Trophoblast cell (in vitro differentiated cells and primary cell): ENCODE measurements at regions not wholly inside any gene's neighbourhood (a gene's known extent, or its start where the extent isn't known, plus 50 kb on each side); places are given as distances from the start of the nearest gene placed in this dataset.

ENCODE experiments used
- DNase-seq, 2 donors: peaks; one replicate each; pipeline ENCODE4 v3.0.0-alpha.2; 2016
- H2AFZ ChIP-seq: 2 replicates; pipeline ENCODE4 v1.6.1; 2013; ENCODE audit warnings: low read length, moderate library complexity, mild to moderate bottlenecking; ENCODE audit not compliant: insufficient read depth, poor library complexity
- H2AK5ac ChIP-seq: 2 replicates; pipeline ENCODE4 v1.6.1; 2013; ENCODE audit warnings: mild to moderate bottlenecking, low read length
- H2BK120ac ChIP-seq: 2 replicates; pipeline ENCODE4 v1.6.1; 2013; ENCODE audit warnings: low read length, mild to moderate bottlenecking, moderate library complexity; ENCODE audit not compliant: insufficient read depth, poor library complexity
- H2BK12ac ChIP-seq: 2 replicates; pipeline ENCODE4 v1.6.1; 2013; ENCODE audit warnings: mild to moderate bottlenecking, low read length, moderate library complexity
- H2BK5ac ChIP-seq: 2 replicates; pipeline ENCODE4 v1.6.1; 2013; ENCODE audit warnings: low read length, low read depth, moderate library complexity, mild to moderate bottlenecking; ENCODE audit not compliant: poor library complexity
- H3K14ac ChIP-seq: 2 replicates; pipeline ENCODE4 v1.6.1; 2013; ENCODE audit warnings: mild to moderate bottlenecking, low read length
- H3K18ac ChIP-seq: 2 replicates; pipeline ENCODE4 v1.6.1; 2013; ENCODE audit warnings: mild to moderate bottlenecking, low read length
- H3K23ac ChIP-seq: 2 replicates; pipeline ENCODE4 v1.6.1; 2013; ENCODE audit warnings: low read length
- H3K27ac ChIP-seq: 2 replicates; pipeline ENCODE4 v1.5.1; 2013; ENCODE audit warnings: low read depth, mild to moderate bottlenecking, inconsistent platforms, low read length, moderate library complexity
- H3K27me3 ChIP-seq: 2 replicates; pipeline ENCODE4 v1.6.1; 2013; ENCODE audit warnings: inconsistent platforms, mild to moderate bottlenecking, low read length, moderate library complexity; ENCODE audit not compliant: insufficient read depth
- H3K36me3 ChIP-seq, 2 experiments: 1 replicate in 1 of 2; 2 replicates in 1 of 2; pipeline ENCODE4 v1.6.1; 2013; ENCODE audit warnings: low read length in 2 of 2, mild to moderate bottlenecking in 2 of 2, moderate library complexity in 1 of 2; ENCODE audit not compliant: insufficient read depth in 2 of 2, control insufficient read depth in 1 of 2
- H3K4ac ChIP-seq: 2 replicates; pipeline ENCODE4 v1.6.1; 2013; ENCODE audit warnings: low read depth, mild to moderate bottlenecking, low read length, moderate library complexity
- H3K4me1 ChIP-seq, 2 experiments: 1 replicate in 1 of 2; 2 replicates in 1 of 2; pipeline ENCODE4 v1.6.1; 2013; ENCODE audit warnings: low read length in 2 of 2, mild to moderate bottlenecking in 2 of 2, moderate library complexity in 1 of 2; ENCODE audit not compliant: insufficient read depth in 2 of 2, control insufficient read depth in 1 of 2
- H3K4me2 ChIP-seq: 2 replicates; pipeline ENCODE4 v1.6.1; 2013; ENCODE audit warnings: inconsistent platforms, mild to moderate bottlenecking, low read length, moderate library complexity
- H3K4me3 ChIP-seq: 2 replicates; pipeline ENCODE4 v1.5.1; 2013; ENCODE audit warnings: mild to moderate bottlenecking, low read depth, low read length, inconsistent platforms
- H3K79me1 ChIP-seq: one replicate; pipeline ENCODE4 v1.6.1; 2013; ENCODE audit warnings: low read length
- H3K79me2 ChIP-seq: 2 replicates; pipeline ENCODE4 v1.6.1; 2013; ENCODE audit warnings: low read length, mild to moderate bottlenecking; ENCODE audit not compliant: control insufficient read depth, insufficient read depth, poor library complexity
- H3K9ac ChIP-seq: 2 replicates; pipeline ENCODE4 v1.6.1; 2013; ENCODE audit warnings: mild to moderate bottlenecking, low read length
- H3K9me3 ChIP-seq: 2 replicates; pipeline ENCODE4 v1.6.1; 2013; ENCODE audit warnings: low read depth, mild to moderate bottlenecking, control low read depth, inconsistent platforms, low read length; ENCODE audit not compliant: insufficient read depth
- H4K12ac ChIP-seq: 2 replicates; pipeline ENCODE4 v1.6.1; 2013; ENCODE audit warnings: low read depth, mild to moderate bottlenecking, low read length, moderate library complexity
- H4K8ac ChIP-seq: 2 replicates; pipeline ENCODE4 v1.6.1; 2013; ENCODE audit warnings: low read depth, mild to moderate bottlenecking, low read length, moderate library complexity
- H4K91ac ChIP-seq: one replicate; pipeline ENCODE4 v1.6.1; 2013; ENCODE audit warnings: low read depth, mild to moderate bottlenecking, low read length, moderate library complexity
- WGBS: extraction: QIAGEN DNeasy Blood & Tissue Kit; methylation state at CpG from one replicate; pipeline ENCODE4 v1.1.7; 2013; ENCODE audit warnings: missing lambda C conversion rate; ENCODE audit not compliant: insufficient read length, insufficient coverage; ENCODE audit errors: extremely low coverage; 5-methylcytosine and 5-hydroxymethylcytosine counted together

DNA sequence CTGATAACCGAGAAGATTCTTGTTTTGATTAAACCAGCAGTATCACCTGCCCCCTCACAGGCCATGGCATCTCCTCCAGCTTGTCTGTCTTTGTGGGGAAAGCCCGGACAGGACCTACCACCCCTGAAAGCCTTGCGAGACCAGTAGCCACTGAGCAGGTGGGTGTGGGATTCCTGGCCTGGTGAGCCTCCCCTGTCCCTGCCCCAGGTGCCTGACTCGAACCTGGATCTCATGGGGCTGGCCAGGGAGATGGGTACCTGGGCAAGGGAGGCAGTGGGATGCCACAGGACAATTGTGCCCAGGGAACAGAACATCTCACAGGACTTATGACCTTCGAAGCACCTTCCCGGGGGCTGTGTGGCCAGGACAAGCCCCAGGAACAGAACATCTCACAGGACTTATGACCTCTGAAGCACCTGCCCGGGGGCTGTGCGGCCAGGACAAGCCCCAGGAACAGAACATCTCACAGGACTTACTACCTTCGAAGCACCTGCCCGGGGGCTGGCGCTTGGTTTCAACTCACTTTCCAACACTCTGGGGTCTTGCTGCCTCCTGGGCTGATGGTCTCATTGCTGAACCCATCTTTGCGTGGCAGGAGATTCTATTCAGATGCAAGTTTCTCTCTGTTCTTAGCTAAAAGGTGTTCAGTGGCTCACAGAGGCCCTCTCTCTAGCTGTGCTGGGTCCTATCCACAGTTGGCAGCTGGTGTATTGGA is 854.5 kb downstream of the BRD1 start:
- WGBS, result no CpG with 5 or more reads among the region's 12 CpGs
- Histone ChIP-seq H3K4me3 (no peak overlapping the region), H2BK12ac (no peak overlapping the region), H3K79me1 (no peaks in the 10 kb centered on the region), H3K9ac (no peak overlapping the region), H3K18ac (no peak overlapping the region), H2AFZ (no peak overlapping the region), H2BK120ac (no peak overlapping the region), H3K36me3 (no peaks in the 10 kb centered on the region), H3K79me2 (no peaks in the 10 kb centered on the region), H2BK5ac (no peak overlapping the region), H2AK5ac (no peak overlapping the region), H3K4ac (no peak overlapping the region), H3K23ac (no peak overlapping the region), H3K4me1 (no peaks in the 10 kb centered on the region), H4K12ac (no peak overlapping the region), H3K4me2 (no peak overlapping the region), H4K91ac (no peak overlapping the region), H3K9me3 (peaks cover 2% of the 10 kb centered on the region), H3K27me3 (no peaks in the 10 kb centered on the region), H3K14ac (no peak overlapping the region), H3K27ac (no peak overlapping the region), H4K8ac (no peak overlapping the region)
- no peak for DNase-seq

- Histone ChIP-seq H3K14ac (no peak overlapping the region), H3K36me3 (no peaks in the 10 kb centered on the region), H4K12ac (no peak overlapping the region), H3K27me3 (no peaks in the 10 kb centered on the region), H3K4me3 (no peak overlapping the region), H4K8ac (no peak overlapping the region), H2BK12ac (no peak overlapping the region), H2AK5ac (no peak overlapping the region), H3K9ac (no peak overlapping the region), H3K79me2 (no peaks in the 10 kb centered on the region), H3K4ac (no peak overlapping the region), H2BK120ac (no peak overlapping the region), H2AFZ (no peak overlapping the region), H3K9me3 (peaks cover 2% of the 10 kb centered on the region), H3K27ac (no peak overlapping the region), H3K79me1 (no peaks in the 10 kb centered on the region), H3K4me2 (no peak overlapping the region), H2BK5ac (no peak overlapping the region), H3K23ac (no peak overlapping the region), H3K18ac (no peak overlapping the region), H4K91ac (no peak overlapping the region), H3K4me1 (no peaks in the 10 kb centered on the region)
- peak in 1 of 2 donors; percentile 25 for DNase-seq
- WGBS, result no CpG with 5 or more reads among the region's 11 CpGs
Observed at GRCh38 chr22:48968201-48968959, 859.3 kb downstream of the BRD1 start.

GRCh38 chr22:48963405-48963804 is 864.3 kb downstream of the BRD1 start:
- no peak overlapping the region for H3K4ac ChIP-seq
- H3K79me2 ChIP-seq, result no peaks in the 10 kb centered on the region
- H3K23ac ChIP-seq, result no peak overlapping the region
- no peaks in the 10 kb centered on the region for H3K4me1 ChIP-seq
- H2BK12ac ChIP-seq, result no peak overlapping the region
- H3K79me1 ChIP-seq, result no peaks in the 10 kb centered on the region
- no peak overlapping the region for H2BK5ac ChIP-seq
- no peak overlapping the region for H3K14ac ChIP-seq
- H3K9me3 ChIP-seq, result no peaks in the 10 kb centered on the region
- H2BK120ac ChIP-seq, result no peak overlapping the region
- no peak overlapping the region for H4K8ac ChIP-seq
- no peak overlapping the region for H4K12ac ChIP-seq
- no peak overlapping the region for H3K4me2 ChIP-seq
- H4K91ac ChIP-seq, result no peak overlapping the region
- H3K9ac ChIP-seq, result no peak overlapping the region
- H3K18ac ChIP-seq, result no peak overlapping the region
- H2AFZ ChIP-seq, result no peak overlapping the region
- no peaks in the 10 kb centered on the region for H3K27me3 ChIP-seq
- no peaks in the 10 kb centered on the region for H3K36me3 ChIP-seq
- no peak overlapping the region for H3K4me3 ChIP-seq
- no CpG with 5 or more reads among the region's 1 CpG for WGBS
- H3K27ac ChIP-seq, result no peak overlapping the region
- no peak for DNase-seq
- H2AK5ac ChIP-seq, result no peak overlapping the region

DNA sequence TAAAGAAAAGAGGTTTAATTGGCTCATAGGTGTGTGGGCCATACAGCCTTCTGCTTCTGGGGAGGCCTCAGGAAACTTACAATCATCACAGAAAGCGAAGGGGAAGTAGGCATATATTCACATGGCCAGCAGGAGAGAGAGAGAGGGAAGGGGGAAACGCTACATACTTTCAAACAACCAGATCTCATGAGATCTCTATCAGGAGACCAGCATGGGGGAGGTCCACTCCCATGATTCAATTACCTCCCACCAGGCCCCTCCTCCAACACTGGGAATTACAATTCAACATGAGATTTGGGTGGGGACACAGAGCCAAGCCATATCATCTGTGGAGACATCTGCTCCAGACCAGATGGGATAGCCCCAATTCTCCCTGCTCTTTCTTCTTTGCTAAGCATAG is 866.0 kb downstream of the BRD1 start:
- Histone ChIP-seq H4K8ac (no peak overlapping the region), H3K9ac (no peak overlapping the region), H3K27ac (no peak overlapping the region), H3K4me3 (no peak overlapping the region), H4K12ac (no peak overlapping the region), H3K18ac (no peak overlapping the region), H3K4me1 (no peaks in the 10 kb centered on the region), H2AFZ (no peak overlapping the region), H3K27me3 (no peaks in the 10 kb centered on the region), H3K79me1 (no peaks in the 10 kb centered on the region), H2BK12ac (no peak overlapping the region), H2BK5ac (no peak overlapping the region), H3K14ac (no peak overlapping the region), H3K4ac (no peak overlapping the region), H2BK120ac (no peak overlapping the region), H3K36me3 (no peaks in the 10 kb centered on the region), H4K91ac (no peak overlapping the region), H2AK5ac (no peak overlapping the region), H3K79me2 (no peaks in the 10 kb centered on the region), H3K9me3 (no peaks in the 10 kb centered on the region), H3K4me2 (no peak overlapping the region), H3K23ac (no peak overlapping the region)
- no peak for DNase-seq
- WGBS, result no CpG with 5 or more reads among the region's 2 CpGs
